Activated naive CD4-positive, alpha-beta T cell treated with Interleukin-2 at 50 U/mL for 16 hours (primary cell): ENCODE measurements at regions not wholly inside any gene's neighbourhood (a gene's known extent, or its start where the extent isn't known, plus 50 kb on each side); places are given as distances from the start of the nearest gene placed in this dataset.

ENCODE experiments used
- DNase-seq: peaks from one replicate; pipeline ENCODE4 v3.0.0-alpha.2; 2020

- no peak for DNase-seq
Measured at GRCh38 chr18:40075616-40076015, 1879.4 kb upstream of the PIK3C3 start.

- no peak for DNase-seq
Measured at GRCh38 chr18:40072761-40073160, 1882.3 kb upstream of the PIK3C3 start.

GRCh38 chr18:40066368-40066767 lies 1888.7 kb upstream of the PIK3C3 start:
- DNase-seq = no peak

- no peak for DNase-seq
Measured at GRCh38 chr18:40063488-40063887, 1891.5 kb upstream of the PIK3C3 start.

GRCh38 chr18:40061086-40061485 lies 1893.9 kb upstream of the PIK3C3 start:
- no peak for DNase-seq

- DNase-seq = no peak
Measured at GRCh38 chr18:40060562-40060961, 1894.5 kb upstream of the PIK3C3 start.

GRCh38 chr18:40058811-40059570 lies 1896.0 kb upstream of the PIK3C3 start:
- no peak for DNase-seq

GRCh38 chr18:40056079-40056692 lies 1898.8 kb upstream of the PIK3C3 start:
- no peak for DNase-seq

GRCh38 chr18:40055262-40055661 lies 1899.8 kb upstream of the PIK3C3 start:
- DNase-seq = no peak

GRCh38 chr18:40049716-40050115 lies 1905.3 kb upstream of the PIK3C3 start:
- DNase-seq = no peak

- DNase-seq = no peak
Measured at GRCh38 chr18:40048886-40049650, 1906.0 kb upstream of the PIK3C3 start.

- no peak for DNase-seq
Measured at GRCh38 chr18:40048253-40048652, 1906.8 kb upstream of the PIK3C3 start.

GRCh38 chr18:40046596-40046995 lies 1908.4 kb upstream of the PIK3C3 start:
- DNase-seq = no peak

- DNase-seq = no peak
Measured at GRCh38 chr18:40041951-40042350, 1913.1 kb upstream of the PIK3C3 start.

- DNase-seq = no peak
Measured at GRCh38 chr18:40040574-40040973, 1914.5 kb upstream of the PIK3C3 start.

GRCh38 chr18:40037356-40037755 lies 1917.7 kb upstream of the PIK3C3 start:
- DNase-seq = no peak

- no peak for DNase-seq
Measured at GRCh38 chr18:40036861-40037260, 1918.2 kb upstream of the PIK3C3 start.

GRCh38 chr18:40035966-40036365 lies 1919.1 kb upstream of the PIK3C3 start:
- no peak for DNase-seq

- no peak for DNase-seq
Measured at GRCh38 chr18:40032076-40032475, 1923.0 kb upstream of the PIK3C3 start.

GRCh38 chr18:40031435-40031834 lies 1923.6 kb upstream of the PIK3C3 start:
- no peak for DNase-seq

GRCh38 chr18:40019797-40020392 lies 1935.1 kb upstream of the PIK3C3 start:
- DNase-seq = no peak

GRCh38 chr18:40018266-40018665 lies 1936.8 kb upstream of the PIK3C3 start:
- DNase-seq = no peak

GRCh38 chr18:40017021-40017420 lies 1938.0 kb upstream of the PIK3C3 start:
- DNase-seq = no peak

GRCh38 chr18:40016405-40016804 lies 1938.6 kb upstream of the PIK3C3 start:
- DNase-seq = no peak
